Ovary (tissue), 3 donors: ENCODE measurements at regions not wholly inside any gene's neighbourhood (a gene's known extent, or its start where the extent isn't known, plus 50 kb on each side); places are given as distances from the start of the nearest gene placed in this dataset.

Source experiments
- EP300 ChIP-seq: sonication (generic); formaldehyde crosslinking; IDR thresholded peaks from one replicate; pipeline ENCODE4 v1.6.1; 2017; ENCODE audit warnings: antibody characterized with exemption
- TF ChIP-seq, protein P1 (sequence below), 3 donors: fragments of 450-650 bp in 2 of 3; fragments of 200-600 bp in 1 of 3; IDR thresholded peaks; one replicate each; pipeline versions ENCODE4 v1.5.1 to v1.8.0; 2016 to 2022; ENCODE audit warnings: antibody characterized with exemption in 3 of 3, mild to moderate bottlenecking in 1 of 3
- donor health status: DM: no; HTN: no; CAD: no.

DNA sequence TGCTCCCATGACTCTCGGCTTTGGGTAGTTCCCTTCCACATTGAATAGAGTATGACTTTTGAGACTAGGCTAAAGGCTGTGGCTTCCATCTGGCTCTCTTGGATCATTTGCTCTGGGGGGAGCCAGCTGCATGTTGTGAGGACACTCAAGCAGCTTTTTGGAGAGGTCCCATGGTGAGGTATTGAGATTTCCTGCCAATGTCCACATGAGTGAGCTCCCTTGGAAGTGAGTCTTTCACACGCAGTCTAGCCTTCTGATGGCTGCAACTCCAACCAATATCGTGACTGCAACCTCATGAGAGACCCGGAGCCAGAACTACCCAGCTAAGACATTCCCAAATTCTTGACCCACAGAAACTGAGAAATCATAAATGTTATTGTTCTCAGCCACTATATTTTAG, 127.7 kb upstream of the KAZN start:
- TF ChIP-seq, protein P1, sequence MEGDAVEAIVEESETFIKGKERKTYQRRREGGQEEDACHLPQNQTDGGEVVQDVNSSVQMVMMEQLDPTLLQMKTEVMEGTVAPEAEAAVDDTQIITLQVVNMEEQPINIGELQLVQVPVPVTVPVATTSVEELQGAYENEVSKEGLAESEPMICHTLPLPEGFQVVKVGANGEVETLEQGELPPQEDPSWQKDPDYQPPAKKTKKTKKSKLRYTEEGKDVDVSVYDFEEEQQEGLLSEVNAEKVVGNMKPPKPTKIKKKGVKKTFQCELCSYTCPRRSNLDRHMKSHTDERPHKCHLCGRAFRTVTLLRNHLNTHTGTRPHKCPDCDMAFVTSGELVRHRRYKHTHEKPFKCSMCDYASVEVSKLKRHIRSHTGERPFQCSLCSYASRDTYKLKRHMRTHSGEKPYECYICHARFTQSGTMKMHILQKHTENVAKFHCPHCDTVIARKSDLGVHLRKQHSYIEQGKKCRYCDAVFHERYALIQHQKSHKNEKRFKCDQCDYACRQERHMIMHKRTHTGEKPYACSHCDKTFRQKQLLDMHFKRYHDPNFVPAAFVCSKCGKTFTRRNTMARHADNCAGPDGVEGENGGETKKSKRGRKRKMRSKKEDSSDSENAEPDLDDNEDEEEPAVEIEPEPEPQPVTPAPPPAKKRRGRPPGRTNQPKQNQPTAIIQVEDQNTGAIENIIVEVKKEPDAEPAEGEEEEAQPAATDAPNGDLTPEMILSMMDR (IDR thresholded peaks at IDR 0.05), result no peak
- no peak for TF ChIP-seq EP300
